Ishikawa (cell line): ENCODE measurements at regions not wholly inside any gene's neighbourhood (a gene's known extent, or its start where the extent isn't known, plus 50 kb on each side); places are given as distances from the start of the nearest gene placed in this dataset.

Experiments used
- CEBPB ChIP-seq: IDR thresholded peaks from 2 replicates; pipeline ENCODE4 v1.6.1; 2012
- CREB1 ChIP-seq: IDR thresholded peaks from 2 replicates; pipeline ENCODE4 v1.6.1; 2012; ENCODE audit warnings: low read depth
- EGR1 ChIP-seq: IDR thresholded peaks from 2 replicates; pipeline ENCODE4 v1.6.1; 2012
- EP300 ChIP-seq: IDR thresholded peaks from 2 replicates; pipeline ENCODE4 v1.6.1; 2012; ENCODE audit warnings: borderline replicate concordance
- FOXM1 ChIP-seq: IDR thresholded peaks from 2 replicates; pipeline ENCODE4 v1.6.1; 2012; ENCODE audit warnings: low read depth, borderline replicate concordance
- MAX ChIP-seq: IDR thresholded peaks from 2 replicates; pipeline ENCODE4 v1.6.1; 2012
- NFIC ChIP-seq: IDR thresholded peaks from 2 replicates; pipeline ENCODE4 v1.6.1; 2012
- RAD21 ChIP-seq: IDR thresholded peaks from 2 replicates; pipeline ENCODE4 v1.6.1; 2012; ENCODE audit warnings: low read depth
- REST ChIP-seq: IDR thresholded peaks from 2 replicates; pipeline ENCODE4 v1.6.1; 2012; ENCODE audit warnings: low read depth, mild to moderate bottlenecking
- TAF1 ChIP-seq: IDR thresholded peaks from 2 replicates; pipeline ENCODE4 v1.6.1; 2012; ENCODE audit warnings: low read depth, mild to moderate bottlenecking
- TCF12 ChIP-seq: IDR thresholded peaks from 2 replicates; pipeline ENCODE4 v1.6.1; 2012; ENCODE audit warnings: low read depth
- TEAD4 ChIP-seq: IDR thresholded peaks from 2 replicates; pipeline ENCODE4 v1.6.1; 2012
- USF1 ChIP-seq: IDR thresholded peaks from 2 replicates; pipeline ENCODE4 v1.6.1; 2012
- YY1 ChIP-seq: IDR thresholded peaks from 2 replicates; pipeline ENCODE4 v1.6.1; 2012; ENCODE audit warnings: low read depth
- ZBTB7A ChIP-seq: IDR thresholded peaks from 2 replicates; pipeline ENCODE4 v1.6.1; 2012; ENCODE audit warnings: low read depth

GRCh38 chr3:118097226-118097625 is 937.4 kb downstream of the IGSF11 start:
- TF ChIP-seq RAD21 (no peak), EP300 (no peak), USF1 (no peak), EGR1 (no peak), CREB1 (no peak), TCF12 (no peak), FOXM1 (no peak), ZBTB7A (no peak), TEAD4 (no peak), CEBPB (no peak), REST (no peak), MAX (no peak), YY1 (no peak), TAF1 (no peak)

GRCh38 chr3:118097660-118098059 is 937.0 kb downstream of the IGSF11 start:
- TF ChIP-seq YY1 (no peak), FOXM1 (no peak), REST (no peak), NFIC (no peak), RAD21 (no peak), TCF12 (no peak), CEBPB (no peak), CREB1 (no peak), ZBTB7A (no peak), USF1 (no peak), TAF1 (no peak), EP300 (no peak), MAX (no peak), EGR1 (no peak), TEAD4 (no peak)

- TF ChIP-seq NFIC, result no peak
- no peak for TF ChIP-seq TEAD4
- no peak for TF ChIP-seq YY1
- no peak for TF ChIP-seq TAF1
- no peak for TF ChIP-seq FOXM1
- TF ChIP-seq USF1, result no peak
- no peak for TF ChIP-seq EP300
- TF ChIP-seq EGR1, result no peak
- no peak for TF ChIP-seq MAX
- TF ChIP-seq CREB1, result no peak
- TF ChIP-seq CEBPB, result no peak
- TF ChIP-seq REST, result no peak
- no peak for TF ChIP-seq ZBTB7A
- no peak for TF ChIP-seq RAD21
These were observed 935.8 kb downstream of the IGSF11 start for GRCh38 chr3:118098827-118099226.

- TF ChIP-seq MAX, result no peak
- no peak for TF ChIP-seq NFIC
- no peak for TF ChIP-seq RAD21
- TF ChIP-seq USF1, result no peak
- no peak for TF ChIP-seq REST
- no peak for TF ChIP-seq TEAD4
- no peak for TF ChIP-seq EGR1
- no peak for TF ChIP-seq TCF12
- no peak for TF ChIP-seq ZBTB7A
- no peak for TF ChIP-seq CEBPB
- no peak for TF ChIP-seq CREB1
- no peak for TF ChIP-seq YY1
- TF ChIP-seq TAF1, result no peak
- TF ChIP-seq FOXM1, result no peak
- no peak for TF ChIP-seq EP300
These were observed 932.8 kb downstream of the IGSF11 start for GRCh38 chr3:118101891-118102290.
